ENCODE measurements at regions not wholly inside any gene's neighbourhood (a gene's known extent, or its start where the extent isn't known, plus 50 kb on each side); places are given as distances from the start of the nearest gene placed in this dataset.

DNA sequence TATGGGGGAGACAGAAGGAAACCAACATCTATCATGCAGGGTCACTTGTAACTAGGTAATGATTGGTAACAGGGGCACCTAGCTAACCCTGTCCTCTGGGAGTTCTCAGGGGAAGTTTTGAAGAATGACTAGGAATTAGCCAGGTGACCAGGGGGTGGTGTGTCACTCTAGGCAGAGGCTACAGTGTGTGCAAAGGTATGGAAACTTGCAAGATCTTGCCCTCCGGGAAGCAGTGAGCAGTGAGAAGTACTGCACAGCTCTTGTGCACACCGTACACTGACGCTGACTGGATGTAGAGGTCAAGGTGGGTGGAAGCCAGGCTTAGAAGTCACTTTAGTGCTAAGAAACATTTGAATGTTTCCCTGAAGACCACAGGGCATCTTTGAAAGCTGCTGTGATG, 62.9 kb upstream of the LMO4 start:
- TF ChIP-seq, protein P1, sequence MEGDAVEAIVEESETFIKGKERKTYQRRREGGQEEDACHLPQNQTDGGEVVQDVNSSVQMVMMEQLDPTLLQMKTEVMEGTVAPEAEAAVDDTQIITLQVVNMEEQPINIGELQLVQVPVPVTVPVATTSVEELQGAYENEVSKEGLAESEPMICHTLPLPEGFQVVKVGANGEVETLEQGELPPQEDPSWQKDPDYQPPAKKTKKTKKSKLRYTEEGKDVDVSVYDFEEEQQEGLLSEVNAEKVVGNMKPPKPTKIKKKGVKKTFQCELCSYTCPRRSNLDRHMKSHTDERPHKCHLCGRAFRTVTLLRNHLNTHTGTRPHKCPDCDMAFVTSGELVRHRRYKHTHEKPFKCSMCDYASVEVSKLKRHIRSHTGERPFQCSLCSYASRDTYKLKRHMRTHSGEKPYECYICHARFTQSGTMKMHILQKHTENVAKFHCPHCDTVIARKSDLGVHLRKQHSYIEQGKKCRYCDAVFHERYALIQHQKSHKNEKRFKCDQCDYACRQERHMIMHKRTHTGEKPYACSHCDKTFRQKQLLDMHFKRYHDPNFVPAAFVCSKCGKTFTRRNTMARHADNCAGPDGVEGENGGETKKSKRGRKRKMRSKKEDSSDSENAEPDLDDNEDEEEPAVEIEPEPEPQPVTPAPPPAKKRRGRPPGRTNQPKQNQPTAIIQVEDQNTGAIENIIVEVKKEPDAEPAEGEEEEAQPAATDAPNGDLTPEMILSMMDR (IDR thresholded peaks at IDR 0.05), result no peak
- no peak for TF ChIP-seq POLR2A (IDR thresholded peaks at IDR 0.05)
- no peak for TF ChIP-seq POLR2AphosphoS5 (IDR thresholded peaks at IDR 0.05)
- TF ChIP-seq EP300 (IDR thresholded peaks at IDR 0.05), result no peak
